HG02973 (cell line): ENCODE measurements at regions not wholly inside any gene's neighbourhood (a gene's known extent, or its start where the extent isn't known, plus 50 kb on each side); places are given as distances from the start of the nearest gene placed in this dataset.
"Not testable (repeated sequence)": the region's sequence is repeated elsewhere in the genome, so short reads cannot be mapped to it uniquely, and the experiment has no call there.

Experiments used
- ATAC-seq: cut with Tn5 transposase; IDR thresholded peaks from one replicate; pipeline ENCODE4 v1.9.1; 2021; ENCODE audit warnings: moderate library complexity; ENCODE audit not compliant: unreplicated experiment

GRCh38 chr7:37598824-37599223 is 84.7 kb upstream of the GPR141 start:
- ATAC-seq, result no peak

GRCh38 chr7:37601321-37601720 is 82.2 kb upstream of the GPR141 start:
- ATAC-seq, result no peak

DNA sequence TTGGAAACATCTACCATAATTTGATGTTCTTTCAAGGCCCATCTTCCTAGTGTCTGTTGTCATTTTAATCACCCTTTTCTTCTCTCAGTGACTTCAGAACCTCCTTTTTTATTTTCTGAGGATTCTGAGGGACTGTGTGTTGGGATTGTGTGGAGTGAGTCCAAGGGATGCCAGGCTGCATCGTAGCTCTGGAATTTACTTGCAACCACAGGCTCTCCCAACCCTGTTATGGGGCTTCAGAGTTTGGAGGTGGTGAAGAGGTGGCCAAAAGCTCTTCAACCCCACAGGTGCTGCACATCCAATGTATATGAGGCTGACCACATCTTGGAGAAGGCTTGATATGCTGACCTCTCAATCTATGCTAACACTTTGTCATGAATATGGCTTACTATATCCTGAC is 79.5 kb upstream of the GPR141 start:
- ATAC-seq, result no peak

GRCh38 chr7:37617406-37617805 is 66.2 kb upstream of the GPR141 start:
- not testable (repeated sequence) for ATAC-seq

- no peak for ATAC-seq
Measured at GRCh38 chr7:37633048-37633447, 50.5 kb upstream of the GPR141 start.
